GM12865 (cell line): ENCODE measurements at regions not wholly inside any gene's neighbourhood (a gene's known extent, or its start where the extent isn't known, plus 50 kb on each side); places are given as distances from the start of the nearest gene placed in this dataset.

Experiments used
- DNase-seq: peaks from one replicate; pipeline ENCODE4 v3.0.0; 2010; ENCODE audit warnings: low read depth
- H3K4me3 ChIP-seq: 2 replicates; pipeline ENCODE4 v1.5.1; 2011; ENCODE audit warnings: mild to moderate bottlenecking, low read depth, low read length, control low read depth
- TF ChIP-seq, protein P1 (sequence below): IDR thresholded peaks from 2 replicates; pipeline ENCODE4 v1.5.1; 2011; ENCODE audit warnings: low read length, control low read depth, low read depth, inconsistent platforms; ENCODE audit not compliant: insufficient read depth; ENCODE audit errors: missing control alignments

DNA sequence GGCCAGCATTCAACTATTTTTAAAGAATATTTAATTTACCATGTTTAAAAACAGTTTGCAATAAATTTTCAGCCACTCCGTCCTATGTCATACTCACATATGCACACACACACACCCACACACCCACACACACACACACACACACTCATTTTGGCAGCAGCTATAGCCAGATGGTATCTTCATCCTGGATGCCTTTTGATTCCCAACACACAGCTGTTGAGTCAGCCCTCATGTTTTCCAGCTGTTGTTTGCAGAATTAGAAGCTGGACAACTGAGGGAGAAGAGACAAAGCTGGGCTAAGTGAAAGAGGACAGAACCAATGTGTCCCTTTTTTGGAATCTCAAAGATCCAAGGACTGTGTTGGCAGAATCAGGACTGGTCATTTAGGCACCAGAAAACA is 80.0 kb upstream of the EGLN3 start:
- TF ChIP-seq, protein P1, sequence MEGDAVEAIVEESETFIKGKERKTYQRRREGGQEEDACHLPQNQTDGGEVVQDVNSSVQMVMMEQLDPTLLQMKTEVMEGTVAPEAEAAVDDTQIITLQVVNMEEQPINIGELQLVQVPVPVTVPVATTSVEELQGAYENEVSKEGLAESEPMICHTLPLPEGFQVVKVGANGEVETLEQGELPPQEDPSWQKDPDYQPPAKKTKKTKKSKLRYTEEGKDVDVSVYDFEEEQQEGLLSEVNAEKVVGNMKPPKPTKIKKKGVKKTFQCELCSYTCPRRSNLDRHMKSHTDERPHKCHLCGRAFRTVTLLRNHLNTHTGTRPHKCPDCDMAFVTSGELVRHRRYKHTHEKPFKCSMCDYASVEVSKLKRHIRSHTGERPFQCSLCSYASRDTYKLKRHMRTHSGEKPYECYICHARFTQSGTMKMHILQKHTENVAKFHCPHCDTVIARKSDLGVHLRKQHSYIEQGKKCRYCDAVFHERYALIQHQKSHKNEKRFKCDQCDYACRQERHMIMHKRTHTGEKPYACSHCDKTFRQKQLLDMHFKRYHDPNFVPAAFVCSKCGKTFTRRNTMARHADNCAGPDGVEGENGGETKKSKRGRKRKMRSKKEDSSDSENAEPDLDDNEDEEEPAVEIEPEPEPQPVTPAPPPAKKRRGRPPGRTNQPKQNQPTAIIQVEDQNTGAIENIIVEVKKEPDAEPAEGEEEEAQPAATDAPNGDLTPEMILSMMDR, result no peak
- DNase-seq, result no peak

DNA sequence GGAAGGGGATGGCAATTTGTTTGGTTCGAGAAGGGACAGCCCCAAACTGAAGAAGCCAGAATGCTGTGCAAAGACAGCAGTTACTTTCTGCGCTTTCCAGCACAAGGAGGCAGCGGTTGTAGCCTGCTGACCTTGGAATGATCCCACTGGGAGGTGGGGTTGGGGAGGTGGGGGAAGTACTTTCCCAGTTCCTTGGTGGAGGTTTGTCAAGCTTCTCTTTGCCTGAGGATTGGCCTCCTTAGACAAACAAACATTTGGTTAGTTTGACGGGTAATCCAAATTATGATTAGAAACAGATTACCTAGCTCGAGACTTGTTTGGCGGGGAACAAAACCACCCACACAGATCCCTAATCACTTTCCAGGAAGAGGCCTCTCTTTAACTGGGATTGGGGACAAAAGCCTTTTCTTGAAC is 79.1 kb upstream of the EGLN3 start:
- TF ChIP-seq, protein P1, result no peak
- no peak for DNase-seq
- no peak overlapping the region for H3K4me3 ChIP-seq

More for the DNA sequence above, 80.0 kb upstream of the EGLN3 start:
- H3K4me3 ChIP-seq, result no peak overlapping the region

- TF ChIP-seq, protein P1, result no peak
- no peak for DNase-seq
Measured at GRCh38 chr14:34027990-34028495, 77.2 kb upstream of the EGLN3 start.

DNA sequence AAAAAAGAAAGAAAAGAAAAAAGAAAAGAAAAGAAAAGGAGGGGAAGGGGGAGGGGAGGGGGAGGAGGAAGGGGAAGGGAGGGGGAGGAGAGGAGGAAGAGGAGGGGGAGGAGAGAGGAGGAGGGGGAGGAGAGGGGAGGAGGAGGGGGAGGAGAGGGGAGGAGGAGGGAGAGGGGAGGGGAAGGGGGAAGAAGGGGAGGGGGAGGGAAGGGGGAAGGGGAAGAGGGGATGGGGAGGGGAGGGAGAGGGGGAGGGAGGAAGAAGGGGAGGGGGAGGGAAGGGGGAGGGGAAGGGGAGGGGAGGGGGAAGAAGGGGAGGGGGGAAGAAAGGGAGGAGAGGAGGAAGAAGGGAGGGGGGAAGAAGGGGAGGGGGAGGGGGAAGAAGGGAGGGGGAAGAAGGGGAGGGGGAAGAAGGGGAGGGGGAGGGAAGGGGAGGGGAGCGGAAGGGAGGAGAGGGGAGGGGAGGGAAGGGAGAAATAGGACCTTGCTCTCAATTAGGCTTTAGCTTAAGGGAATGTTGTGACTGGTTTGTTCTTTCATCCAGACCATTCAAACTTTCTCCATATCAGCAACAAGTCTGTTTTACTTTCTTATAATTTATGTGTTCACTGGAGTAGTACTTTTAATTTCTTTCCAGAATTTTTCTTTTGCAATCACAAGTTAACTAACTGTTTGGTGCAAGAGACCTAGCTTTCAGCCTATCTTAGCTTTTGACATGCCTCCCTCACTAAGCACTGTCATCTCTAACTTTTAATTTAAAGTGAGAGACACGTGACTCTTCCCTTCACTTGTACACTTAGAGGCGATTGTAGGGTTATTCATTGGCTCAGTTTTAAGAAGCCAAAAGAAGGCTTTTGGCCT is 76.5 kb upstream of the EGLN3 start:
- no peak for DNase-seq
- TF ChIP-seq, protein P1, result no peak
- H3K4me3 ChIP-seq, result no peak overlapping the region

More at GRCh38 chr14:34027990-34028495, 77.2 kb upstream of the EGLN3 start:
- no peak overlapping the region for H3K4me3 ChIP-seq

GRCh38 chr14:34025325-34026017 is 74.6 kb upstream of the EGLN3 start:
- no peak overlapping the region for H3K4me3 ChIP-seq
- TF ChIP-seq, protein P1, result no peak
- no peak for DNase-seq

GRCh38 chr14:34024768-34025144 is 73.9 kb upstream of the EGLN3 start:
- TF ChIP-seq, protein P1, result no peak
- H3K4me3 ChIP-seq, result no peak overlapping the region
- no peak for DNase-seq
